Omental fat pad (tissue), 3 donors: ENCODE measurements at regions not wholly inside any gene's neighbourhood (a gene's known extent, or its start where the extent isn't known, plus 50 kb on each side); places are given as distances from the start of the nearest gene placed in this dataset.

Experiments used
- ATAC-seq: fragments of 150-250 bp; one replicate; pipeline ENCODE4 v1.9.1; 2016; ENCODE audit warnings: mild to moderate bottlenecking, moderate library complexity; ENCODE audit not compliant: low FRiP score
- DNase-seq: peaks from one replicate; pipeline ENCODE4 v3.0.0-alpha.2; 2019; ENCODE audit warnings: low spot score
- TF ChIP-seq, protein P1 (sequence below), 3 donors: fragments of 450-650 bp; IDR thresholded peaks; one replicate each; pipeline ENCODE4 v1.5.1; 2016 to 2017; ENCODE audit warnings: antibody characterized with exemption in 3 of 3, mild to moderate bottlenecking in 3 of 3, moderate library complexity in 2 of 3

DNA sequence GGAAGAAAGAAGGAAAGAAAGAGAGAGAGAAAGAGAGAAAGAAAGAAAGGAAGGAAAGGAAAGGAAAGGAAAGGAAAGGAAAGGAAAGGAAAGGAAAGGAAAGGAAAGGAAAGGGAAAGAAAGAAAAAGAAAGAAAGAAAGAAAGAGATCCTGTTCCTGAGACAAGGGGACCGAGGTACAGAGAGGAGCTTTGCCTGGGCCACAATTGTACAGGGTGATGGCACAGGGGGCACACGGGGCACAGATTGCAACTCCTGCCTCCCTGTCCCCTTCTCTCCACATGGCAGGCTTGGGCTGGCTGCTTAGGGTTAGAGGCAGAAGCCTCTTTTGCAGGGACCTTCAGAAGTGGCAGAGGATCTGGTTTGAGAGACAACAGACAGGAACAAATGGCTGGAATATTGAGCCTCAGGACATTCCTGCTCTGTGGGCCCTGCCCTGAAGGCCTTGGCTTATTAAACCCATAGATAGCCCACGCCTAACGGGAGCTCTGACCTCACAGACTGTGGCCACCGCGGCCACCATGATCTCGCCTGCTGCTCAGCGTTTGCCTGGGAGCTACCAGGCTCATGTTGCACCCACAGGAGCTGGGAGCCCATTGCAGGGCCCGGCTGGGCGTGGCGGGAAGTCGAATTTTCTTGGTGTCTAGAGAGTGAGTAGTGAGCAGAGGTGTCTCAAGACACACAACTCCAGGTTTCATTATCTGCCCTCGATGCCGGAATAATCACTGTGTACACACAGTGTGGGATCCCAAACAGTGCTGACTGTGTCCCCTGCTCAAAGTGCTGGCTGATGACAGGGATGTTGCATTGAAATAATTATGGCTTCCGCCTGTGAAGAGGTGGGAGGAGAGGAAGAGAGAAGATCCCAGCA is 147.9 kb upstream of the NCOR2 start:
- TF ChIP-seq, protein P1, sequence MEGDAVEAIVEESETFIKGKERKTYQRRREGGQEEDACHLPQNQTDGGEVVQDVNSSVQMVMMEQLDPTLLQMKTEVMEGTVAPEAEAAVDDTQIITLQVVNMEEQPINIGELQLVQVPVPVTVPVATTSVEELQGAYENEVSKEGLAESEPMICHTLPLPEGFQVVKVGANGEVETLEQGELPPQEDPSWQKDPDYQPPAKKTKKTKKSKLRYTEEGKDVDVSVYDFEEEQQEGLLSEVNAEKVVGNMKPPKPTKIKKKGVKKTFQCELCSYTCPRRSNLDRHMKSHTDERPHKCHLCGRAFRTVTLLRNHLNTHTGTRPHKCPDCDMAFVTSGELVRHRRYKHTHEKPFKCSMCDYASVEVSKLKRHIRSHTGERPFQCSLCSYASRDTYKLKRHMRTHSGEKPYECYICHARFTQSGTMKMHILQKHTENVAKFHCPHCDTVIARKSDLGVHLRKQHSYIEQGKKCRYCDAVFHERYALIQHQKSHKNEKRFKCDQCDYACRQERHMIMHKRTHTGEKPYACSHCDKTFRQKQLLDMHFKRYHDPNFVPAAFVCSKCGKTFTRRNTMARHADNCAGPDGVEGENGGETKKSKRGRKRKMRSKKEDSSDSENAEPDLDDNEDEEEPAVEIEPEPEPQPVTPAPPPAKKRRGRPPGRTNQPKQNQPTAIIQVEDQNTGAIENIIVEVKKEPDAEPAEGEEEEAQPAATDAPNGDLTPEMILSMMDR (IDR thresholded peaks at IDR 0.05) = no peak
- no peak for ATAC-seq

DNA sequence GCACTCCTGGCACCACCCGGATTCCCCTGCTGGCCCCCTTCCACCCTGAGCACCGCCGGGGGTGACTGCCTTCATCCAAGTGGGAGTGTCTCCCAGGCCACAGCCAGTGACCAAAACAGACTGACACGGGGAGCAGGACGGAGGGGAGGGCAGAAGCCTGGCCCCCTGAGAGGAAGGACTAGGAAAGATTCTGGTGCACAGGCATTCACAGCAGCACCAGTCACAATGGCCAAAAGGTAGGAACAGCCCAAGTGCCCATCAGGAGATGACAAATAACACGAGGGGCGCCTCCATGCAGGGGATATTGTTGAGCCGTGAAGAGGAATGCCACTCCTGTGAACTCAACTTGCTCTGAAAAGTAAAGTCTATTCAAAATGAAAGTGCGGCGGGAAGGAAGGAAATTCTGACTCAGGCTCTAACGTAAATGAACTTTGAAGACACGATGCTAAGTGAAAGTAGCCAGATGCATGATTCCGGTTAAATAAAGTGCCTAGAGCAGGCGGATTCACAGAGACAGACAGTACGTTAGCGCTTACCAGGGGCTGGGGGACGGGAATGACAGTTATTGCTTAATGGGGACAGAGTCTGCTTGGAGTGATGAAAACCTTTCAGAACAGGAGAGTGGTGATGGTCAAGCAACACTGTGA is 146.1 kb upstream of the NCOR2 start:
- peak; percentile 60 for ATAC-seq
- TF ChIP-seq, protein P1 (IDR thresholded peaks at IDR 0.05) = no peak

More for the DNA sequence above, 147.9 kb upstream of the NCOR2 start:
- DNase-seq = no peak

DNA sequence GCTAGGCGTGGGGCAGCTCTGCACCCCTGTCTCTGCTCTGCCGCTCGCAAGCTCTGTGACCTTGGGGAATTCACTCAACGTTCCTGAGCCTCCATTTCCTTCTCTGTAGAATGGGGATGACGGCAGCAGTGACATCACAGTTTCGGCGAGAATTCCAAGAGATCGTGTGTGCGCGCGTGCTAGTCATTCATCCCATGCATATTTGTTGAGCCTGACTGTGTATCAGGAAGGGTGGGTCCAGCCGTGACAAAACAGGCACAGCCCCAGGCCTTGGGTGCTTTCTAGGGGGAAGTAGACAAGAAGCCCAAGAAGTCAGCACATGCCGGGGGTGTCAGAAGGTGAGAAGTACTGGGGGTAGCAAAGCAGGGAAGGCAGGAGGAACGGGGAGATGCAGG is 145.6 kb upstream of the NCOR2 start:
- DNase-seq (peak; percentile 74), ATAC-seq (peak; percentile 50)
- TF ChIP-seq, protein P1 (IDR thresholded peaks at IDR 0.05) = no peak

More for the DNA sequence above, 146.1 kb upstream of the NCOR2 start:
- no peak for DNase-seq

DNA sequence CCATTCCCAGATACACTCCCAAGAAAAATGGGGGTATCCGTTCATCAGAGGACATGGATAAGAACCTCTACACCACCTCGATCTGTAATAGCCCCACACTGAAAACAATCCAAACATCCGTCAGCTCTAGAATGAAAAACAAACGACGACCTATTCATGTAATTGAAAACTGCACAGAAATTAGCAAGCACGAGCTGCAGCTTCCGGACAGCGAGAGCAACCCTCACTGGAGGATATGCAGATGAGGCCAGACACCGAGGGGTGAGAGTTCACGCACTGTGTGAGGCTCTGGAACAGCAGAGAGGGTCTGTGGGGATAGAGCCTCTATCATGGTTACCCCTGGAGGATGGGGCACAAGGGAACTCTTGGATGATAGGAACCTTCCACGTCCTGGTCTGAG is 143.9 kb upstream of the NCOR2 start:
- no peak for ATAC-seq
- TF ChIP-seq, protein P1 (IDR thresholded peaks at IDR 0.05) = no peak
- DNase-seq = no peak

DNA sequence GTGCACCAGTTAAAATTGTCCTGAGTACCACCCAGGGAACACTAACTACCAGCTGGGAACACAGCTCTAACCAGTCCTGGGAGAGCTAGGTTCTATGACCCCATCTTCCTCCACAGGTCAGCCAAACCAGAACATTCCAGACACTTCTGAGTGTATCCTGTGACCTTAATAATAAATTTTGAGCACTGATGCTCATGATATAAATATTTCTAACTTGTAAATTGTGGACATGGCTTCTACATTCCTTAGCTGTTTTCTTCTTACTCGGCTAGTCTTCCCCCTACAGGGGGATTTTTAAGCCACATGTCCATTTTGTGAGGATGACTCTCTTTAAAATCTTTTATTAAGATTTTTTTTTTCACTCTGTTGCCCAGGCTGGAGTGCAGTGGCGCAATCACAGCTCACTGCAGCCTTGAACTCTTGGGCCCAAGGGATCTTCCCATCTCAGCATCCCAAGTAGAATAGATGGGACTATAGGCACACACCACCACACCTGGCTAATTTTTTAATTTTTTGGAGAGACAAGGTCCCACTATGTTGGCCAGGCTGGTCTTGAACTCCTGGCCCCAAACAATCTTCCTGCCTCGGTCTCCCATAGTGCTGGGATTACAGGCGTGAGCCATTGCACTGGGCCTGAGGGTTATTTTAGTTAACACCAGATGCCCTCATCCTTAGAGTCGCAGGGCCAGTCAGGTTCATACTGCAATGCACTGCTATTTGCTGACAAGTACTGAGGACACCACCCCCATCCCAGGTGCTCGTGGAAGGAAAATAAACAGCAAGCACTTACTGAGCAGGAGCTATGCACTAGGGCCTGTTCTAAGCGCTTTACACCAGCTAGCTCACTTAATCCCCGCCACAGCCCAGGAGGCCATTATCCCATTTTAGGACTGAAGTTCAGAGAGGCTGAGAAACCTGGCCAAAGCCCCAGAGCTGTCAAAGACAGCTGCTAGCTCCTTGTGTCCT is 142.6 kb upstream of the NCOR2 start:
- no peak for ATAC-seq
- DNase-seq = no peak

DNA sequence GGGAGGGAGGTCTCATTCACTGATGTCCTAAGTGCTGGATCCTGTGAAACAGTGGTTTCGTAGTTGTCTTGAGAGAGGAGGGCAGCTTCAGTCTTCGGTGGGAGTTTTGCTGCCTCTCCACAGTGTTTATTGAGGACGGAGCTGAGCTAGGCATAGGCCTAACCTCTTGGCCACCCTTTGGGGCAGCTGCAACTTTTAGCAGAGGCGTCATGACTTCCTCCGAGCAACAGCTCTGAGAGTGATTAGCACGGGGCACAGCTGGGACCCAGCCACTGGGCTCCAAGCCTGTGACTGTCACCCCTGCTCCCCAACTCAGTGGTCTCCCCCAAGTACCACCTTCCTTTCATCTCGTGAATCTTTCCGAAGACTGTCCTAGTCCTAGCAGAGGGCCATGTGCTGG is 139.9 kb upstream of the NCOR2 start:
- no peak for ATAC-seq
- TF ChIP-seq, protein P1 (IDR thresholded peaks at IDR 0.05) = no peak
- DNase-seq = no peak

More for the DNA sequence above, 142.6 kb upstream of the NCOR2 start:
- TF ChIP-seq, protein P1 (IDR thresholded peaks at IDR 0.05) = no peak
